Glutamatergic neuron (in vitro differentiated cells): ENCODE measurements at regions not wholly inside any gene's neighbourhood (a gene's known extent, or its start where the extent isn't known, plus 50 kb on each side); places are given as distances from the start of the nearest gene placed in this dataset.

ENCODE experiments used
- DNase-seq: peaks from one replicate; pipeline ENCODE4 v3.0.0; 2022
- H3K27ac Mint-ChIP-seq: one replicate; pipeline ENCODE4 v1.8.0; 2020; ENCODE audit warnings: mild to moderate bottlenecking, mixed read lengths, inconsistent platforms; ENCODE audit not compliant: unreplicated experiment
- H3K27me3 Mint-ChIP-seq: one replicate; pipeline ENCODE4 v1.8.0; 2020; ENCODE audit warnings: mild to moderate bottlenecking, moderate library complexity, mixed read lengths, inconsistent platforms; ENCODE audit not compliant: unreplicated experiment
- H3K36me3 Mint-ChIP-seq: one replicate; pipeline ENCODE4 v1.8.0; 2020; ENCODE audit warnings: mild to moderate bottlenecking, mixed read lengths, inconsistent platforms; ENCODE audit not compliant: unreplicated experiment
- H3K4me1 Mint-ChIP-seq: one replicate; pipeline ENCODE4 v1.8.0; 2020; ENCODE audit warnings: mild to moderate bottlenecking, low read depth, mixed read lengths, inconsistent platforms; ENCODE audit not compliant: unreplicated experiment
- H3K4me3 Mint-ChIP-seq: one replicate; pipeline ENCODE4 v1.8.0; 2020; ENCODE audit warnings: mild to moderate bottlenecking, mixed read lengths, inconsistent platforms; ENCODE audit not compliant: unreplicated experiment
- H3K9me3 Mint-ChIP-seq: one replicate; pipeline ENCODE4 v1.8.0; 2020; ENCODE audit warnings: mild to moderate bottlenecking, moderate library complexity, mixed read lengths, inconsistent platforms; ENCODE audit not compliant: unreplicated experiment
- CTCF ChIP-seq: fragments of 200-600 bp; sonication (generic); IDR thresholded peaks from one replicate; pipeline ENCODE4 v1.5.0; 2021; ENCODE audit not compliant: partially characterized antibody, unreplicated experiment

- Mint-ChIP-seq H3K27me3 (no peaks in the 10 kb centered on the region), H3K27ac (no peak overlapping the region), H3K36me3 (no peaks in the 10 kb centered on the region), H3K9me3 (peaks cover 1% of the 10 kb centered on the region), H3K4me1 (no peaks in the 10 kb centered on the region), H3K4me3 (no peak overlapping the region)
- no peak for TF ChIP-seq CTCF
- no peak for DNase-seq
Measured at GRCh38 chr4:101475246-101475645, 127.9 kb upstream of the PPP3CA start.

GRCh38 chr4:101471201-101471600, 123.9 kb upstream of the PPP3CA start:
- H3K9me3 Mint-ChIP-seq = peaks cover 1% of the 10 kb centered on the region
- H3K4me1 Mint-ChIP-seq = no peaks in the 10 kb centered on the region
- H3K27ac Mint-ChIP-seq = no peak overlapping the region
- no peak for TF ChIP-seq CTCF
- H3K36me3 Mint-ChIP-seq = no peaks in the 10 kb centered on the region
- no peak overlapping the region for H3K4me3 Mint-ChIP-seq
- H3K27me3 Mint-ChIP-seq = no peaks in the 10 kb centered on the region
- no peak for DNase-seq

- Mint-ChIP-seq H3K36me3 (no peaks in the 10 kb centered on the region), H3K4me3 (no peak overlapping the region), H3K4me1 (no peaks in the 10 kb centered on the region), H3K9me3 (no peaks in the 10 kb centered on the region), H3K27ac (no peak overlapping the region), H3K27me3 (no peaks in the 10 kb centered on the region)
- TF ChIP-seq CTCF = no peak
- DNase-seq = no peak
Measured at GRCh38 chr4:101464596-101464995, 117.3 kb upstream of the PPP3CA start.

- no peak for DNase-seq
- no peak overlapping the region for H3K4me3 Mint-ChIP-seq
- TF ChIP-seq CTCF = no peak
- peaks cover 3% of the 10 kb centered on the region for H3K9me3 Mint-ChIP-seq
- peaks cover 5% of the 10 kb centered on the region for H3K27me3 Mint-ChIP-seq
- H3K36me3 Mint-ChIP-seq = peaks cover 4% of the 10 kb centered on the region
- no peak overlapping the region for H3K27ac Mint-ChIP-seq
- no peaks in the 10 kb centered on the region for H3K4me1 Mint-ChIP-seq
Measured at GRCh38 chr4:101458914-101459313, 111.6 kb upstream of the PPP3CA start.

- Mint-ChIP-seq H3K36me3 (peaks cover 4% of the 10 kb centered on the region), H3K9me3 (peaks cover 3% of the 10 kb centered on the region), H3K4me3 (no peak overlapping the region), H3K27me3 (peaks cover 5% of the 10 kb centered on the region), H3K27ac (no peak overlapping the region), H3K4me1 (no peaks in the 10 kb centered on the region)
- TF ChIP-seq CTCF = no peak
- DNase-seq = no peak
Measured at GRCh38 chr4:101458473-101458872, 111.1 kb upstream of the PPP3CA start.
